ENCODE measurements at regions not wholly inside any gene's neighbourhood (a gene's known extent, or its start where the extent isn't known, plus 50 kb on each side); places are given as distances from the start of the nearest gene placed in this dataset.

DNA sequence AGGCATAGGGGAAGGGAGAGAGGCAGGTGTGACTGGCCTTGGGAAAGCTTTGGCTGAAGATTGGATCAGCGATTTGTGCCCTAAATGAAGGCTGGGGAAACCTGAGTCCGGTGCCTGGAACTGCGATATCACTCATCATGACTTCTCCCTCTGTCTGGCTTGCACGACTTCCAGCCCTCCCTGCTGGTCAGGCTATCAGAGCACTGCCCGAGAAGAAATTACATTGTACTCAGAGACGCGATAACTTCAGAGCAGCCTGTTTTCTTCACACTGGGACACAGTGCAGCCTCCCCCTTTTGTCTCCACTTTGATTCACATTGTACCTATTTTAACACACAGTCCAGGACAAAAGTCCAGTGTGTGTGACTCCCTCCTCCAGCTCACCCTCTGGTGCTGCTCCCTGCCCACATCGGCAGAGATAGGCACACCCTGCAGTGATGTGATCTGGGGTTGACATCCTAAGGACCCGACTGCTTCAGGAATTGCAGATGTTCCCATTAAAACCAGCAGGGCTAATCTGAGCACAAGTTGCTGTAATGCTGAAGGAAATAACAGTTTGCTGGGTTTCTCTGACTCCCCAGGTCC is 62.1 kb upstream of the CADM1 start:
- TF ChIP-seq, protein P1, sequence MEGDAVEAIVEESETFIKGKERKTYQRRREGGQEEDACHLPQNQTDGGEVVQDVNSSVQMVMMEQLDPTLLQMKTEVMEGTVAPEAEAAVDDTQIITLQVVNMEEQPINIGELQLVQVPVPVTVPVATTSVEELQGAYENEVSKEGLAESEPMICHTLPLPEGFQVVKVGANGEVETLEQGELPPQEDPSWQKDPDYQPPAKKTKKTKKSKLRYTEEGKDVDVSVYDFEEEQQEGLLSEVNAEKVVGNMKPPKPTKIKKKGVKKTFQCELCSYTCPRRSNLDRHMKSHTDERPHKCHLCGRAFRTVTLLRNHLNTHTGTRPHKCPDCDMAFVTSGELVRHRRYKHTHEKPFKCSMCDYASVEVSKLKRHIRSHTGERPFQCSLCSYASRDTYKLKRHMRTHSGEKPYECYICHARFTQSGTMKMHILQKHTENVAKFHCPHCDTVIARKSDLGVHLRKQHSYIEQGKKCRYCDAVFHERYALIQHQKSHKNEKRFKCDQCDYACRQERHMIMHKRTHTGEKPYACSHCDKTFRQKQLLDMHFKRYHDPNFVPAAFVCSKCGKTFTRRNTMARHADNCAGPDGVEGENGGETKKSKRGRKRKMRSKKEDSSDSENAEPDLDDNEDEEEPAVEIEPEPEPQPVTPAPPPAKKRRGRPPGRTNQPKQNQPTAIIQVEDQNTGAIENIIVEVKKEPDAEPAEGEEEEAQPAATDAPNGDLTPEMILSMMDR (IDR thresholded peaks at IDR 0.05), result no peak
- TF ChIP-seq POLR2A (IDR thresholded peaks at IDR 0.05), result no peak

All from esophagus squamous epithelium (tissue), 4 donors.